NOMO-1 (cell line): ENCODE measurements at regions not wholly inside any gene's neighbourhood (a gene's known extent, or its start where the extent isn't known, plus 50 kb on each side); places are given as distances from the start of the nearest gene placed in this dataset.

Experiments
- DNase-seq, 2 experiments: peaks; one replicate each; lab custom pipeline; 2025; ENCODE audit not compliant: unreplicated experiment in 2 of 2; lab: John Stamatoyannopoulos, UW

- no peak for DNase-seq
Measured at GRCh38 chr12:84691266-84691665, 221.3 kb downstream of the SLC6A15 start.

GRCh38 chr12:84689638-84690037, 223.0 kb downstream of the SLC6A15 start:
- DNase-seq, result no peak

- DNase-seq, result no peak
Measured at GRCh38 chr12:84685379-84685778, 227.2 kb downstream of the SLC6A15 start.

- no peak for DNase-seq
Measured at GRCh38 chr12:84676787-84677186, 235.8 kb downstream of the SLC6A15 start.

GRCh38 chr12:84661786-84662185, 250.8 kb downstream of the SLC6A15 start:
- no peak for DNase-seq

DNA sequence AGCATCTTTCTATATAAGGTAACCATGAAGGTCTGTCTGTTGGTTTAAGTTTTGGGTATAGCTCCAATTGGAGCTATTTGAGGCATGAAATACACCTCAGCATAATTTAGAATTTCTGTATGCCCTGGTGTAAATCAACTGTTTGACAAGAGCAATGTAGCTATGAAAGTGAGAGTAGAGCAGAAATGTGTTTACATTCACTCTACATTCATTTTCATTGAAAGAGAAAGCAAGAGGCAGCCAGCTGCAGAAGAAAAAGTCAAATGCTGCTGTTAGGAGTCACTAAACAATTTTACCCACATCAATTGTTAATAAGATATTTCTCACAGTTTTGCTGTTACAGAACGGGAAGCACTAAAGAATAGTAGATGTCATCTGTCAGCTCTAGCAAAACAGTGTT, 252.5 kb downstream of the SLC6A15 start:
- no peak for DNase-seq

- no peak for DNase-seq
Measured at GRCh38 chr12:84658877-84659276, 253.7 kb downstream of the SLC6A15 start.

GRCh38 chr12:84656705-84657104, 255.9 kb downstream of the SLC6A15 start:
- no peak for DNase-seq

DNA sequence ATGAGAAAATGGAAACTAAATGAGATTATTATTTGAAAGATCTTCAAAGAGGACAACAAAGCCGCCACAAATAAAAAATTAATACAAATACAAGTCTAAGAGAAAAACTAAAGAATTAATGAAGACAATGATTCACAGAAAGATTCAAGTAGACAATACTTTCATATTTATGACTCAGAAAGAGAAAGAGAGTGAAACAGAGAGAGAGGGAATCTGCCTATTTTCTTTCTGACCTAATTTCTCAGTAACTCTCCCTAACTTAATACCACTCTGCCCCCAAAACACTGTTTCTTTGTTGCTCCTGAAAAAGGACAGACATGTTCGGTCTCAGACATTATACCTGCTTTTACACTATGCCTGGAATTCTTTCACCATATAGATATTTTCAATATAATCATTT, 259.1 kb downstream of the SLC6A15 start:
- DNase-seq, result no peak

GRCh38 chr12:84648425-84648824, 264.2 kb downstream of the SLC6A15 start:
- no peak for DNase-seq

DNA sequence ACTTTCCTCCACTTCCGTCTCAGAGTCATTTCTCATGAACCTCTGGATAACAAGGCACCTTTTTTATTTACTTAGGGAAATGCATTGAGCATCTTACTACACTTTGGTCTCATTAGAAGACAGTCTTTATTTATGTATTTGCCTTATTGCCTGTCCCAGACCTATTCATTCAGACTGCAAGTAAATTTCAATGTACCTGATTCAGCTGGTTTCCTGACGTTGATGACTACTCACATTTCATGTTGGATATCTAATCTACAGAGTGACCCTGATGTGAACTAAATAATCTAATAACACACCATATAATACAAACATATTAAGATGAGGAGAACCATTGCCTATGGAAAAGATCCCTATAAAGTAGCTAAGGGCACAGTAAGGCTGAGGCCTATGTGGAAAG, 267.7 kb downstream of the SLC6A15 start:
- DNase-seq, result no peak

- no peak for DNase-seq
Measured at GRCh38 chr12:84643993-84644392, 268.6 kb downstream of the SLC6A15 start.

GRCh38 chr12:84641940-84642545, 270.6 kb downstream of the SLC6A15 start:
- DNase-seq, result no peak

- no peak for DNase-seq
Measured at GRCh38 chr12:84638811-84639368, 273.7 kb downstream of the SLC6A15 start.

DNA sequence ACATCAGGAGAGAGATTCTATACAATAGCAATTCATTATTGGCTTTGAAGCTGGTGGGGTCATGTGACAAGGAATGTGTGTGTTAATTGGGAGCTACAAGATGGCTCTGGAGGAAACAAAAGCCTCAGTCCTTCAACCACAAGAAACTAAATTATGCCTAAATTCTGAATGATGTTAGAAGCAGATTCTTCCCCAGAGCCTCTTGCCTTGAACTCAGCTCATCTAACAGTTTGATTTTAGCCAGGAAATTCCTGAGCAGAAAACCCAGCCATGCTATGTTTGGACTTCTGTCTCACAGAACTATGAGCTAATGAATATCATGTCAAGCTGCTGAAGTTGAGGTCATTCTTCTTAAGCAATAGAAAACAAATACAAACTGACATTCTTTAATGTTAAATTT, 274.7 kb downstream of the SLC6A15 start:
- no peak for DNase-seq

DNA sequence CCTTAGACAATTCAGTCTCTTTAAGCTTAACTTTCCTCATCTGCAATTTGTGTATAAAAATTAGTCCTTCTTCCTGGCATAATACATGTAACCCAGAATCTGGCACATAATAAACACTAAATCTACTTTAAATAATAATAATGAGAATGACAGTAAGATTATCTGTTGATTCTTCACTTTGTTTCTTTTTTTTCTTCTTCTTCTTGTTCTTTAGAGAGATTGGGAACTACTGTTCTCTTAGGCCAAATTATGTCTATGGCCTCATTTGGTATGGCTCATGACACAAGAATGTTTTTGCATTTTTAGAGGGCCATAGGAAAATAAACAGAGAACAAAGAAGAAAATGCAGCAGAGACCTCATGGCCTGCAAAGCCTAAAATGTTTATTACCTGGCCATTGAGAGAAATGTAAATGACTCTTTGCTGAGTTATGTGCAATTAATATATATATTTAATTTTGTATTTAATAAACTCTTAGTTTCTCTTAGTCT, 275.8 kb downstream of the SLC6A15 start:
- DNase-seq, result no peak

DNA sequence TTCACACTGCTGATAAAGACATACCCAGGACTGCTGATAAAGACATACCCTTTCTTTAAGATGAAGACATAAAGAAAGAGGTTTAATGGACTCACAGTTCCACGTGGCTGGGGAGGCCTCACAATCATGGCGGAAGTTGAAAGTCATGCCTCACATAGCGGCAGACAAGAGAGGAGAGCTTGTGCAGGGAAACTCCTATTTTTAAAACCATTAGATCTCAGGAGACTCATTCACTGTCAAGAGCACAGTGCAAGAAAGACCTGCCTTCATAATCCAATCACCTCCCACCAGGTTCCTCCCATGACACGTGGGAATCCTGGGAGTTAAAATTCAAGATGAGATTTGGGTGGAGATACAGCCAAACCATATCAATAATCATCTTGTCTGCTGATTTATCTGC, 278.1 kb downstream of the SLC6A15 start:
- DNase-seq, result no peak

GRCh38 chr12:84632556-84632955, 280.0 kb downstream of the SLC6A15 start:
- DNase-seq, result no peak

GRCh38 chr12:84631020-84631419, 281.6 kb downstream of the SLC6A15 start:
- DNase-seq, result no peak

DNA sequence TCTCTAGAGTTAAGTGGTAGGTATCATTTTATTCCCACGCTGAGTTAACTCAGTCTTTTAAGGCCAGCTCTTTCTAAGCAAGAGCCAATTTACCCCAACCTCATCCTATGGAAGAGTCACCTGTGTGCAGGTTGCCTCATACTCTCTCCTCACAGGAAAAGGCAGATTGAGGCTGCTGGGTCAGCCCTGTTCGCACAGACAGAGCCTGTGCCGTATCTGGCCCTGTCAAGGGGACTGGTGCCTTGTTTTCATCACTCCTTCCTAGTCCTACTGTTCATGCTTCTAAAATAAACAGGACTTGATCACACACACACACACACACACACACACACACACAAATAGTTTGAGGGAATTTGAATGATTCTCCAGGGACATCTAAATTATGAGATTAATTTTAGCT, 285.0 kb downstream of the SLC6A15 start:
- no peak for DNase-seq

DNA sequence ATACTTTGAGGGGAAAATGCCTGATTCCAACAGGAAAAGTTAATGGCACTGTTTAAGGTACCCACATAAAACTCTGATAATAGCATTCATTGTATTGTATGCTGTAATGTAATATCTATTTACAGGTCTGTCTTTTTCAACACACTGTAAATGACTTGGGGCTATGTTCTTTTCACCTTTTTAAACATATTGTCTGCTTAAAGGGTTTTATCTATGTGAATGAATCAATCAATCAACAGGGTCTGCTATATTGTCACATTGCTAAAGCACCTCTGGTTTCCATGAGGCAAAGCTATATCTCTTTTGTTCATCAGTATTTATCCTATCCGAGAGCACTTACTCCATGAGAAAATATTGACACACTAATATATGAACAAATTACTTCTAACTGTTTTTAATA, 288.0 kb downstream of the SLC6A15 start:
- no peak for DNase-seq

- no peak for DNase-seq
Measured at GRCh38 chr12:84619053-84619571, 293.5 kb downstream of the SLC6A15 start.
